SK-N-SH (cell line): ENCODE measurements at regions not wholly inside any gene's neighbourhood (a gene's known extent, or its start where the extent isn't known, plus 50 kb on each side); places are given as distances from the start of the nearest gene placed in this dataset.

ENCODE experiments used
- CTCF ChIA-PET: fragments of 300-600, 350-600 bp; formaldehyde crosslinking; extraction: SDS; loops from one replicate; lab custom pipeline; 2021; lab: Yijun Ruan, JAX
- POLR2A ChIA-PET: fragments of 350-600 bp; sonication (Branson Sonifier 250); formaldehyde crosslinking; extraction: SDS; loops from one replicate; lab custom pipeline; 2020; ENCODE audit warnings: antibody characterized with exemption, inconsistent platforms; lab: Yijun Ruan, JAX
- DNase-seq: peaks from one replicate; pipeline ENCODE4 v3.0.0; 2012
- H2AFZ ChIP-seq: fragments of 200-600 bp; sonication (generic); 2 replicates; pipeline ENCODE4 v1.8.1; 2016; ENCODE audit warnings: antibody characterized with exemption, mild to moderate bottlenecking, low read depth
- H3F3A ChIP-seq: fragments of 200-600 bp; sonication (generic); replicated peaks from 2 replicates; pipeline ENCODE3; 2016; ENCODE audit warnings: antibody characterized with exemption, mild to moderate bottlenecking; ENCODE audit not compliant: insufficient read depth
- H3K27ac ChIP-seq, 2 experiments: fragments of 200-500 bp in 1 of 2; fragments of 200-600 bp in 1 of 2; sonication (Bioruptor generic) in 1 of 2; sonication (generic), shearing (Covaris generic) in 1 of 2; 2 replicates each; pipeline versions ENCODE4 v1.5.1 to v1.6.1; 2014 to 2016; ENCODE audit warnings: low read depth in 2 of 2, inconsistent platforms in 1 of 2, low read length in 1 of 2, mild to moderate bottlenecking in 1 of 2, mixed read lengths in 1 of 2
- H3K27me3 ChIP-seq: fragments of 200-600 bp; sonication (generic), shearing (Covaris generic); 2 replicates; pipeline ENCODE4 v1.6.1; 2016; ENCODE audit warnings: mixed run types; ENCODE audit not compliant: insufficient read depth
- H3K36me3 ChIP-seq, 2 experiments: fragments of 200-500 bp in 1 of 2; fragments of 200-600 bp in 1 of 2; sonication (Bioruptor generic) in 1 of 2; sonication (generic) in 1 of 2; replicated peaks in 1 of 2; 2 replicates each; pipeline versions ENCODE3 to v1.5.1; 2014 to 2016; ENCODE audit warnings: low read length in 1 of 2, mild to moderate bottlenecking in 1 of 2; ENCODE audit not compliant: insufficient read depth in 2 of 2, control insufficient read depth in 1 of 2
- H3K4me1 ChIP-seq, 2 experiments: fragments of 200-500 bp in 1 of 2; fragments of 200-600 bp in 1 of 2; sonication (Bioruptor generic) in 1 of 2; sonication (generic), shearing (Covaris generic) in 1 of 2; 2 replicates each; pipeline versions ENCODE4 v1.5.1 to v1.6.1; 2014 to 2016; ENCODE audit warnings: low read depth in 1 of 2, low read length in 1 of 2, mixed run types in 1 of 2; ENCODE audit not compliant: insufficient read depth in 2 of 2, control insufficient read depth in 1 of 2
- H3K4me2 ChIP-seq: fragments of 200-600 bp; sonication (generic), shearing (Covaris generic); 2 replicates; pipeline ENCODE4 v1.6.1; 2017; ENCODE audit warnings: mixed run types
- H3K4me3 ChIP-seq, 2 experiments: fragments of 200-500 bp in 1 of 2; fragments of 200-600 bp in 1 of 2; sonication (Bioruptor generic) in 1 of 2; sonication (generic), shearing (Covaris generic) in 1 of 2; 2 replicates each; pipeline versions ENCODE4 v1.5.1 to v1.8.1; 2014 to 2016; ENCODE audit warnings: low read depth in 2 of 2, inconsistent platforms in 1 of 2, low read length in 1 of 2, mild to moderate bottlenecking in 1 of 2, mixed read lengths in 1 of 2, moderate library complexity in 1 of 2
- H3K79me2 ChIP-seq: fragments of 200-600 bp; sonication (generic); 2 replicates; pipeline ENCODE4 v1.8.1; 2017; ENCODE audit warnings: mild to moderate bottlenecking; ENCODE audit not compliant: insufficient read depth
- H3K9ac ChIP-seq: fragments of 200-600 bp; sonication (generic); 2 replicates; pipeline ENCODE4 v1.6.1; 2017; ENCODE audit warnings: mixed run types
- H3K9me2 ChIP-seq: fragments of 200-600 bp; sonication (generic); 2 replicates; pipeline ENCODE4 v1.6.1; 2017; ENCODE audit warnings: mixed run types
- H3K9me3 ChIP-seq: fragments of 200-600 bp; sonication (generic); 2 replicates; pipeline ENCODE4 v1.6.1; 2017; ENCODE audit warnings: mixed run types, mild to moderate bottlenecking, moderate library complexity
- H4K20me1 ChIP-seq: fragments of 200-600 bp; sonication (generic); 2 replicates; pipeline ENCODE4 v1.6.1; 2017; ENCODE audit warnings: mild to moderate bottlenecking, mixed run types; ENCODE audit not compliant: insufficient read depth
- CHD2 ChIP-seq: fragments of 150-350 bp; IDR thresholded peaks from 2 replicates; pipeline ENCODE4 v1.6.1; 2018; ENCODE audit warnings: low read length; ENCODE audit not compliant: partially characterized antibody
- CTCF ChIP-seq: fragments of 200-600 bp; sonication (generic); IDR thresholded peaks from 2 replicates; pipeline ENCODE4 v1.6.1; 2017; ENCODE audit warnings: antibody characterized with exemption, mild to moderate bottlenecking, moderate library complexity
- EP300 ChIP-seq, 2 experiments: IDR thresholded peaks; 2 replicates each; pipeline versions ENCODE4 v1.4.0 to v1.6.1; 2012; ENCODE audit warnings: borderline replicate concordance in 1 of 2, low read depth in 1 of 2, low read length in 1 of 2
- EZH2phosphoT487 ChIP-seq: fragments of 200-600 bp; sonication (generic); IDR thresholded peaks from 2 replicates; pipeline ENCODE4 v1.6.1; 2017; ENCODE audit warnings: low read depth, mixed run types, mild to moderate bottlenecking, antibody characterized with exemption, moderate library complexity, borderline replicate concordance
- FOSL2 ChIP-seq: IDR thresholded peaks from 2 replicates; pipeline ENCODE4 v1.4.0; 2012; ENCODE audit warnings: low read depth, mild to moderate bottlenecking, moderate library complexity, borderline replicate concordance
- FOXJ3 ChIP-seq: sonication (generic); formaldehyde crosslinking; IDR thresholded peaks from 2 replicates; pipeline ENCODE4 v1.5.1; 2020; ENCODE audit warnings: mild to moderate bottlenecking, missing genetic modification reagents
- FOXM1 ChIP-seq: IDR thresholded peaks from 2 replicates; pipeline ENCODE4 v1.4.0; 2012; ENCODE audit warnings: low read depth, mild to moderate bottlenecking
- GATA2 ChIP-seq: sonication (generic); formaldehyde crosslinking; IDR thresholded peaks from 2 replicates; pipeline ENCODE4 v1.5.0; 2020; ENCODE audit warnings: mild to moderate bottlenecking, missing genetic modification reagents
- IRF3 ChIP-seq: fragments of 150-350 bp; IDR thresholded peaks from 2 replicates; pipeline ENCODE4 v1.6.1; 2016; ENCODE audit warnings: mild to moderate bottlenecking, low read depth, low read length
- JUND ChIP-seq: IDR thresholded peaks from 2 replicates; pipeline ENCODE4 v1.4.0; 2012
- MEF2A ChIP-seq: IDR thresholded peaks from 2 replicates; pipeline ENCODE4 v1.4.0; 2012; ENCODE audit warnings: low read depth, borderline replicate concordance
- NFIC ChIP-seq: IDR thresholded peaks from 2 replicates; pipeline ENCODE4 v1.4.0; 2012; ENCODE audit warnings: borderline replicate concordance
- NRF1 ChIP-seq: IDR thresholded peaks from 2 replicates; pipeline ENCODE4 v1.6.1; 2012; ENCODE audit warnings: low read depth, mild to moderate bottlenecking, low read length
- POLR2AphosphoS5 ChIP-seq: IDR thresholded peaks from 2 replicates; pipeline ENCODE4 v1.6.1; 2012; ENCODE audit warnings: low read depth, low read length
- RAD21 ChIP-seq: IDR thresholded peaks from 2 replicates; pipeline ENCODE4 v1.6.1; 2012; ENCODE audit warnings: mild to moderate bottlenecking, low read length
- RCOR1 ChIP-seq: fragments of 150-350 bp; IDR thresholded peaks from 2 replicates; pipeline ENCODE4 v1.6.1; 2017; ENCODE audit warnings: antibody characterized with exemption, low read length
- RXRA ChIP-seq: IDR thresholded peaks from 2 replicates; pipeline ENCODE4 v1.4.0; 2012; ENCODE audit warnings: low read depth, mild to moderate bottlenecking, borderline replicate concordance
- SIN3A ChIP-seq: IDR thresholded peaks from 2 replicates; pipeline ENCODE4 v1.6.1; 2012; ENCODE audit warnings: low read depth, mild to moderate bottlenecking, low read length, moderate library complexity, borderline replicate concordance
- TAF1 ChIP-seq: IDR thresholded peaks from 2 replicates; pipeline ENCODE4 v1.6.1; 2012; ENCODE audit warnings: low read depth, mild to moderate bottlenecking, low read length, moderate library complexity, borderline replicate concordance
- TCF12 ChIP-seq: IDR thresholded peaks from 2 replicates; pipeline ENCODE4 v1.4.0; 2012
- USF1 ChIP-seq: IDR thresholded peaks from 2 replicates; pipeline ENCODE4 v1.4.0; 2012; ENCODE audit warnings: low read depth, borderline replicate concordance
- ZBTB33 ChIP-seq: IDR thresholded peaks from 2 replicates; pipeline ENCODE4 v1.4.0; 2012; ENCODE audit warnings: low read depth, borderline replicate concordance
- WGBS: methylation state at CpG from one replicate; pipeline ENCODE4 v1.1.6; 2017; ENCODE audit warnings: low lambda C conversion rate; 5-methylcytosine and 5-hydroxymethylcytosine counted together

GRCh38 chr4:17030543-17030942, 132.1 kb upstream of the LDB2 start:
- Histone ChIP-seq H3K4me2 (0 out of 2 replicates have a peak overlapping the region, but pooled peaks have one; percentile 43), H3K79me2 (no peaks in the 10 kb centered on the region), H3K9me3 (no peaks in the 10 kb centered on the region), H3K27ac (peak overlapping the region in 1 of 2 experiments; percentile 70; a peak in 2 of 4 replicates), H2AFZ (peak overlapping the region; percentile 12; the same call in 1 of the 2 replicates), H3K9me2 (no peaks in the 10 kb centered on the region), H3K9ac (no peak overlapping the region), H4K20me1 (no peaks in the 10 kb centered on the region), H3K4me3 (no peak overlapping the region), H3K36me3 (no peaks in the 10 kb centered on the region), H3K27me3 (no peaks in the 10 kb centered on the region), H3K4me1 (peaks cover 0 to 31% of the 10 kb centered on the region in 2 experiments; a peak in 2 of 4 replicates), H3F3A (peaks cover 11% of the 10 kb centered on the region)
- TF ChIP-seq USF1 (no peak), GATA2 (CRISPR knock-in tag) (no peak), ZBTB33 (peak; percentile 41; the same call in 1 of the 2 replicates), TCF12 (peak; percentile 67; the same call in 1 of the 2 replicates), FOXJ3 (no peak), IRF3 (no peak), NRF1 (no peak), POLR2AphosphoS5 (peak; percentile 58; the same call in 1 of the 2 replicates), NFIC (peak; percentile 81), JUND (peak; percentile 94), RXRA (peak; percentile 28; the same call in 1 of the 2 replicates), FOSL2 (peak; percentile 97), EP300 (IDR thresholded peaks at IDR 0.05; ENCODE audit: borderline replicate concordance in 1 of 2, low read depth in 1 of 2, low read length in 1 of 2) (peak in 1 of 2 experiments; percentile 67; a peak in 2 of 4 replicates), MEF2A (peak; percentile 29; the same call in 1 of the 2 replicates)
- ChIA-PET POLR2A (no interaction called here), CTCF (interaction anchor here (1.2 kb wide), 1 partner anchor 11 kb away, joined by 3 read pairs; no protein-coding TSS in a partner anchor)
- DNase-seq, result no peak
- 89% methylated on average over 1 of the region's 1 CpG for WGBS

- Histone ChIP-seq H3K27me3 (no peaks in the 10 kb centered on the region), H3K79me2 (no peaks in the 10 kb centered on the region), H3K9ac (no peak overlapping the region), H3K4me1 (peaks cover 0 to 31% of the 10 kb centered on the region in 2 experiments; a peak in 2 of 4 replicates), H3K27ac (peak overlapping the region in 1 of 2 experiments; percentile 70; a peak in 2 of 4 replicates), H3K9me2 (no peaks in the 10 kb centered on the region), H3K9me3 (no peaks in the 10 kb centered on the region), H3K36me3 (no peaks in the 10 kb centered on the region), H3K4me2 (0 out of 2 replicates have a peak overlapping the region, but pooled peaks have one; percentile 43), H3F3A (peaks cover 11% of the 10 kb centered on the region), H3K4me3 (no peak overlapping the region), H4K20me1 (no peaks in the 10 kb centered on the region), H2AFZ (peak overlapping the region; percentile 12; the same call in 1 of the 2 replicates)
- WGBS, result 78% methylated on average over 2 of the region's 2 CpGs
- POLR2A ChIA-PET, result no interaction called here
- no peak for DNase-seq
- CTCF ChIA-PET, result interaction anchor here (1.2 kb wide), 1 partner anchor 11 kb away, joined by 3 read pairs; no protein-coding TSS in a partner anchor
- TF ChIP-seq CHD2 (no peak), IRF3 (no peak), RCOR1 (no peak), TCF12 (no peak), CTCF (no peak), FOXM1 (no peak), RAD21 (no peak), TAF1 (no peak), EZH2phosphoT487 (no peak), SIN3A (no peak), JUND (no peak)
These were observed 131.5 kb upstream of the LDB2 start for GRCh38 chr4:17029964-17030363.
